Esophagus squamous epithelium (tissue), 4 donors: ENCODE measurements at regions not wholly inside any gene's neighbourhood (a gene's known extent, or its start where the extent isn't known, plus 50 kb on each side); places are given as distances from the start of the nearest gene placed in this dataset.

Experiments used
- CTCF ChIP-seq, 6 experiments: fragments of 450-650 bp in 4 of 6; fragments of 200-600 bp in 2 of 6; sonication (generic) in 2 of 6; IDR thresholded peaks; one replicate each; pipeline ENCODE4 v1.5.1; 2016 to 2019; ENCODE audit warnings: antibody characterized with exemption in 6 of 6, mild to moderate bottlenecking in 4 of 6, moderate library complexity in 4 of 6
- POLR2A ChIP-seq, 4 donors: fragments of 450-650 bp; IDR thresholded peaks; one replicate each; pipeline ENCODE4 v1.6.1; 2017; ENCODE audit warnings: antibody characterized with exemption in 4 of 4, mild to moderate bottlenecking in 4 of 4, moderate library complexity in 3 of 4

DNA sequence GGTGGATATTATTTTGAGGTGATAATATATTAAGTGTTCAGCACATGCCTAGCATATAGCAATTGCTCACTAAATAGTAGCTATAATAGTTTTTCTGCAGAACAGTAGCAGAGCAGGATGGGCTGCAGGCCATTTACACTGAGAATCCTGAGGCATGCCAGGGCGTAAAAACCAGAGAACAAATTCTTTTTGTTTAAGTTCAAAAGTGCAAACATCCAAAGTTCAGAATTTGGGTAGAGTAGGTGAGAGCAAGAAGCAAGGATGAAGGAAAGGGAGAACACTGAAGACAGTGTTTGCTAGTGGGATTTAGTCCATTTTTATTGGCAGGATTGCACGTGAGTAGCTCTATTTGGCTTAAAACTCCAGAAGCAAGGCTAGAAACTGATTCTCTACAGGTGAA is 72.0 kb upstream of the RHOBTB1 start:
- TF ChIP-seq POLR2A (IDR thresholded peaks at IDR 0.05), result no peak
- TF ChIP-seq CTCF (IDR thresholded peaks at IDR 0.05), result no peak
